HG03025 (cell line): ENCODE measurements at regions not wholly inside any gene's neighbourhood (a gene's known extent, or its start where the extent isn't known, plus 50 kb on each side); places are given as distances from the start of the nearest gene placed in this dataset.

Experiments used
- ATAC-seq: cut with Tn5 transposase; IDR thresholded peaks from one replicate; pipeline ENCODE4 v1.9.1; 2021; ENCODE audit warnings: mild to moderate bottlenecking, moderate library complexity; ENCODE audit not compliant: unreplicated experiment, low FRiP score

GRCh38 chr16:65789161-65789945 lies 577.1 kb upstream of the CDH5 start:
- ATAC-seq = no peak

- no peak for ATAC-seq
Measured at GRCh38 chr16:65788434-65789140, 577.9 kb upstream of the CDH5 start.

GRCh38 chr16:65787921-65788320 lies 578.6 kb upstream of the CDH5 start:
- ATAC-seq = no peak

GRCh38 chr16:65786916-65787315 lies 579.6 kb upstream of the CDH5 start:
- no peak for ATAC-seq

- no peak for ATAC-seq
Measured at GRCh38 chr16:65783709-65784474, 582.6 kb upstream of the CDH5 start.

GRCh38 chr16:65782611-65783600 lies 583.6 kb upstream of the CDH5 start:
- ATAC-seq = no peak

GRCh38 chr16:65781855-65782254 lies 584.6 kb upstream of the CDH5 start:
- no peak for ATAC-seq

GRCh38 chr16:65781363-65781762 lies 585.1 kb upstream of the CDH5 start:
- ATAC-seq = no peak

GRCh38 chr16:65779201-65779600 lies 587.3 kb upstream of the CDH5 start:
- ATAC-seq = no peak

GRCh38 chr16:65776639-65777183 lies 589.8 kb upstream of the CDH5 start:
- no peak for ATAC-seq

- ATAC-seq = no peak
Measured at GRCh38 chr16:65775829-65776228, 590.7 kb upstream of the CDH5 start.

- no peak for ATAC-seq
Measured at GRCh38 chr16:65774350-65774749, 592.1 kb upstream of the CDH5 start.

- ATAC-seq = no peak
Measured at GRCh38 chr16:65773301-65773874, 593.1 kb upstream of the CDH5 start.

GRCh38 chr16:65772134-65772732 lies 594.3 kb upstream of the CDH5 start:
- no peak for ATAC-seq

GRCh38 chr16:65771707-65772106 lies 594.8 kb upstream of the CDH5 start:
- no peak for ATAC-seq

GRCh38 chr16:65770752-65771151 lies 595.7 kb upstream of the CDH5 start:
- no peak for ATAC-seq

- ATAC-seq = no peak
Measured at GRCh38 chr16:65769776-65770438, 596.6 kb upstream of the CDH5 start.

- ATAC-seq = no peak
Measured at GRCh38 chr16:65769055-65769465, 597.4 kb upstream of the CDH5 start.

GRCh38 chr16:65767125-65767524 lies 599.4 kb upstream of the CDH5 start:
- ATAC-seq = no peak
